ENCODE measurements at regions not wholly inside any gene's neighbourhood (a gene's known extent, or its start where the extent isn't known, plus 50 kb on each side); places are given as distances from the start of the nearest gene placed in this dataset.

GRCh38 chr2:120591572-120591971 lies 144.1 kb upstream of the GLI2 start:
- H4K91ac ChIP-seq (replicated peaks; ENCODE audit: insufficient read length, low read length): no peak overlapping the region
- peaks cover 14% of the 10 kb centered on the region; the same call in 1 of the 2 replicates for H3K23me2 ChIP-seq (ENCODE audit: low read depth, low read length)
- H3K9me3 ChIP-seq (ENCODE audit: insufficient read depth in 2 of 2, low read depth in 1 of 2, low read length in 1 of 2): no peaks in the 10 kb centered on the region
- H4K5ac ChIP-seq (ENCODE audit: insufficient read length, low read depth, low read length): no peak overlapping the region
- no peak overlapping the region for H3K9ac ChIP-seq (replicated peaks in 1 of 4; ENCODE audit: extremely low read depth in 1 of 4, low read depth in 3 of 4, low read length in 3 of 4)
- H4K20me1 ChIP-seq (replicated peaks in 1 of 2; ENCODE audit: control insufficient read depth in 1 of 2, insufficient read depth in 2 of 2, low read length in 2 of 2): no peaks in the 10 kb centered on the region
- H3K4me1 ChIP-seq (replicated peaks in 1 of 4; ENCODE audit: control insufficient read depth in 3 of 4, insufficient read depth in 4 of 4, low read length in 3 of 4): peaks cover 6 to 31% (median 20%) of the 10 kb centered on the region in 4 experiments
- H2AK5ac ChIP-seq (ENCODE audit: low read depth, low read length): no peak overlapping the region
- no peak overlapping the region for H3K23ac ChIP-seq (ENCODE audit: insufficient read length)
- H3K56ac ChIP-seq (replicated peaks; ENCODE audit: insufficient read length, low read depth, low read length): no peak overlapping the region
- no peak overlapping the region for H3K4ac ChIP-seq (replicated peaks; ENCODE audit: insufficient read length, low read depth, low read length)
- ChIA-PET CTCF (ENCODE audit: partially characterized antibody) (interaction anchor here (0.7 to 4.5 kb wide), 11 partner anchors 29 to 764 kb away, joined by 3 to 23 read pairs (median 3); no protein-coding TSS in a partner anchor), POLR2A (ENCODE audit: partially characterized antibody) (interaction anchor here (1.6 kb wide), 1 partner anchor 9 kb away, joined by 3 read pairs; no protein-coding TSS in a partner anchor)
- no peak overlapping the region; the same call in 1 of the 2 replicates for H4K8ac ChIP-seq (ENCODE audit: extremely low read depth, insufficient read depth, low read length)
- H2BK12ac ChIP-seq (ENCODE audit: low read depth, low read length): peak overlapping the region; percentile 87; the same call in 1 of the 2 replicates
- H2BK120ac ChIP-seq (replicated peaks; ENCODE audit: low read depth, low read length): no peak overlapping the region
- no peak overlapping the region for H3K4me2 ChIP-seq (ENCODE audit: insufficient read depth in 1 of 2, low read depth in 2 of 2, low read length in 2 of 2)
- H2BK20ac ChIP-seq (ENCODE audit: low read length): no peak overlapping the region
- no peak overlapping the region for H2AFZ ChIP-seq (ENCODE audit: low read length)
- WGBS, 2 experiments (ENCODE audit: extremely low coverage in 1 of 2, insufficient coverage in 1 of 2, insufficient read length in 1 of 2, insufficient replicate concordance in 2 of 2, low coverage in 1 of 2, low lambda C conversion rate in 2 of 2, missing lambda C conversion rate in 1 of 2): 74% methylated on average over 7 of the region's 7 CpGs; no CpG with 5 or more reads in 1 of the 2 experiments
- peak overlapping the region; percentile 38; the same call in 1 of the 2 replicates for H3K18ac ChIP-seq (ENCODE audit: extremely low read depth, low read length)
- no peak overlapping the region for H3K14ac ChIP-seq (ENCODE audit: insufficient read length)
- H2BK15ac ChIP-seq (ENCODE audit: low read length): no peak overlapping the region
- H3K36me3 ChIP-seq (ENCODE audit: control insufficient read depth in 2 of 4, insufficient read depth in 4 of 4, low read length in 3 of 4): no peaks in the 10 kb centered on the region
- H3K4me3 ChIP-seq (ENCODE audit: extremely low read depth in 1 of 4, insufficient read depth in 2 of 4, low read depth in 3 of 4, low read length in 4 of 4): no peak overlapping the region
- no peaks in the 10 kb centered on the region for H3K79me1 ChIP-seq (ENCODE audit: low read depth, low read length)
- H3K27me3 ChIP-seq (replicated peaks in 1 of 4; ENCODE audit: control insufficient read depth in 3 of 4, extremely low read depth in 1 of 4, insufficient read depth in 3 of 4, low read length in 3 of 4): peaks cover 6 to 45% (median 38%) of the 10 kb centered on the region in 4 experiments
- no peaks in the 10 kb centered on the region for H3K79me2 ChIP-seq (ENCODE audit: control insufficient read depth in 1 of 2, insufficient read depth in 2 of 2, low read length in 2 of 2)
- no peak overlapping the region for H3K27ac ChIP-seq (ENCODE audit: low read depth, low read length)
- FAIRE-seq (no peak), DNase-seq (ENCODE audit: low read depth in 1 of 2, low spot score in 2 of 2) (no peak)
- no peak overlapping the region; the same call in 1 of the 2 replicates for H2BK5ac ChIP-seq (ENCODE audit: low read depth, low read length)
- TF ChIP-seq CTBP2 (IDR thresholded peaks at IDR 0.05; ENCODE audit: borderline replicate concordance, insufficient read depth, insufficient read length, low read length) (no peak), TEAD4 (IDR thresholded peaks at IDR 0.05; ENCODE audit: low read depth, low read length) (no peak), SP2 (IDR thresholded peaks at IDR 0.05; ENCODE audit: low read length) (no peak), MAFK (IDR thresholded peaks at IDR 0.05; ENCODE audit: low read depth, low read length) (no peak), POU5F1 (IDR thresholded peaks at IDR 0.05; ENCODE audit: low read depth, low read length) (no peak), TAF1 (IDR thresholded peaks at IDR 0.05; ENCODE audit: low read depth, low read length) (no peak), CREB1 (IDR thresholded peaks at IDR 0.05) (no peak), TCF12 (IDR thresholded peaks at IDR 0.05; ENCODE audit: low read depth, low read length) (no peak), JUND (IDR thresholded peaks at IDR 0.05; ENCODE audit: low read length) (no peak), SAP30 (IDR thresholded peaks at IDR 0.05; ENCODE audit: insufficient read depth, insufficient replicate concordance, low read length) (no peak), BCL11A (IDR thresholded peaks at IDR 0.05; ENCODE audit: low read depth in 2 of 2, low read length in 2 of 2) (no peak), HDAC6 (IDR thresholded peaks at IDR 0.05; ENCODE audit: low read depth, low read length) (no peak), POLR2A (IDR thresholded peaks at IDR 0.05; ENCODE audit: control extremely low read depth in 1 of 2, low read depth in 2 of 2, low read length in 2 of 2) (no peak), USF2 (IDR thresholded peaks at IDR 0.05; ENCODE audit: low read length) (no peak), ASH2L (IDR thresholded peaks at IDR 0.05; ENCODE audit: low read length) (no peak)
